A673 (cell line): ENCODE measurements at regions not wholly inside any gene's neighbourhood (a gene's known extent, or its start where the extent isn't known, plus 50 kb on each side); places are given as distances from the start of the nearest gene placed in this dataset.

Experiments
- CTCF ChIP-seq: fragments of 300-800, 200-600 bp; sonication (generic); conservative IDR thresholded peaks from 2 replicates; pipeline ENCODE4 v1.5.1; 2017; ENCODE audit warnings: low read depth, mild to moderate bottlenecking, antibody characterized with exemption, low read length, moderate library complexity, mixed read lengths
- EZH2 ChIP-seq: fragments of 200-600 bp; sonication (generic); IDR thresholded peaks from 2 replicates; pipeline ENCODE4 v1.6.1; 2017; ENCODE audit warnings: borderline replicate concordance, low read depth, mild to moderate bottlenecking, mixed read lengths, antibody characterized with exemption, low read length; ENCODE audit not compliant: poor library complexity, severe bottlenecking

GRCh38 chr4:55768291-55768690 lies 51.3 kb upstream of the EXOC1L start:
- TF ChIP-seq CTCF (no peak), EZH2 (no peak)
